ENCODE measurements at regions not wholly inside any gene's neighbourhood (a gene's known extent, or its start where the extent isn't known, plus 50 kb on each side); places are given as distances from the start of the nearest gene placed in this dataset.

DNA sequence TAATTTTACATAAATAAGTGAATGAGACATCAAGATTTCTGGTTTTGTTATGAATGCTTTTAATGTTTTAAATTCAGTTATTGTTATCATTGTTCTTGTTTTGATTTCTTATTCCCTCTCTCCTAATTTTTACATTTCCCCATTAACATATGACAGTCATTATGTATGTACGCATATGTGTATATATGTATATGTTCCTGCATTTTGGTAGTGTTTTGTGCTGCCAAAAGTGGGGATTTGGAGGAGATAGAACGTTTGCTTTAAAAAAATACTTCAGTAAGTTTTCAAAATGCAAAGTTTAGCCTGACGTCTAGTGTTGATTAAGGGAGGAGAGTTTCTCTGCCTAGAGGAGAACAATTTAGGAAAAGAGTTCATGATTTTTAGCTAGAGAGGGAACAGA lies 385.2 kb downstream of the EPHA4 start:
- TF ChIP-seq, protein P1, sequence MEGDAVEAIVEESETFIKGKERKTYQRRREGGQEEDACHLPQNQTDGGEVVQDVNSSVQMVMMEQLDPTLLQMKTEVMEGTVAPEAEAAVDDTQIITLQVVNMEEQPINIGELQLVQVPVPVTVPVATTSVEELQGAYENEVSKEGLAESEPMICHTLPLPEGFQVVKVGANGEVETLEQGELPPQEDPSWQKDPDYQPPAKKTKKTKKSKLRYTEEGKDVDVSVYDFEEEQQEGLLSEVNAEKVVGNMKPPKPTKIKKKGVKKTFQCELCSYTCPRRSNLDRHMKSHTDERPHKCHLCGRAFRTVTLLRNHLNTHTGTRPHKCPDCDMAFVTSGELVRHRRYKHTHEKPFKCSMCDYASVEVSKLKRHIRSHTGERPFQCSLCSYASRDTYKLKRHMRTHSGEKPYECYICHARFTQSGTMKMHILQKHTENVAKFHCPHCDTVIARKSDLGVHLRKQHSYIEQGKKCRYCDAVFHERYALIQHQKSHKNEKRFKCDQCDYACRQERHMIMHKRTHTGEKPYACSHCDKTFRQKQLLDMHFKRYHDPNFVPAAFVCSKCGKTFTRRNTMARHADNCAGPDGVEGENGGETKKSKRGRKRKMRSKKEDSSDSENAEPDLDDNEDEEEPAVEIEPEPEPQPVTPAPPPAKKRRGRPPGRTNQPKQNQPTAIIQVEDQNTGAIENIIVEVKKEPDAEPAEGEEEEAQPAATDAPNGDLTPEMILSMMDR (IDR thresholded peaks at IDR 0.05; ENCODE audit: low read depth, low read length, poor library complexity, severe bottlenecking): no peak
- TF ChIP-seq EZH2phosphoT487 (IDR thresholded peaks at IDR 0.05; ENCODE audit: borderline replicate concordance, low read length): no peak
